GM10266 (cell line): ENCODE measurements at regions not wholly inside any gene's neighbourhood (a gene's known extent, or its start where the extent isn't known, plus 50 kb on each side); places are given as distances from the start of the nearest gene placed in this dataset.

ENCODE experiments used
- DNase-seq: peaks from one replicate; pipeline ENCODE4 v3.0.0; 2012; ENCODE audit errors: extremely low spot score
- TF ChIP-seq, protein P1 (sequence below): IDR thresholded peaks from 2 replicates; pipeline ENCODE4 v1.5.1; 2012; ENCODE audit warnings: mild to moderate bottlenecking, low read depth; ENCODE audit not compliant: control insufficient read depth, insufficient read depth; ENCODE audit errors: missing control alignments

DNA sequence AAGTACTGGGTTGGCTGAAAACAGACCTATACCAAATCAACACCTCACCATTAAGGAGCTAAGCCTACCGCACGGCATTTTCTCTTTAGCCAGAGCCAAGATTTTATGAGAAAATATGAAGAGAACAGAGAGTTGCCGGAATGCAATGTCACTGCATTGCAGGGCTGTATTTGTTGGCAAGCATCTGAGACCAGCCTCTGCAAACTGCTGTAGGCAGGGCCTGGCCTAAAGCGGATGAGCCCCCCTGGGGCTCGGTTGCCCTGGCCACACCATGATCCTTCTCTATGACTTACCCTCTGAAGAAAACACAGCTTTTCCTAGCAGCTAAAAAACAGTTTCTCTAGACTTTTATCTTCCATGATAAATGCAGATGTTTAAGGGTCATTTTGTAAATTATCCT lies 120.5 kb upstream of the SORBS2 start:
- TF ChIP-seq, protein P1, sequence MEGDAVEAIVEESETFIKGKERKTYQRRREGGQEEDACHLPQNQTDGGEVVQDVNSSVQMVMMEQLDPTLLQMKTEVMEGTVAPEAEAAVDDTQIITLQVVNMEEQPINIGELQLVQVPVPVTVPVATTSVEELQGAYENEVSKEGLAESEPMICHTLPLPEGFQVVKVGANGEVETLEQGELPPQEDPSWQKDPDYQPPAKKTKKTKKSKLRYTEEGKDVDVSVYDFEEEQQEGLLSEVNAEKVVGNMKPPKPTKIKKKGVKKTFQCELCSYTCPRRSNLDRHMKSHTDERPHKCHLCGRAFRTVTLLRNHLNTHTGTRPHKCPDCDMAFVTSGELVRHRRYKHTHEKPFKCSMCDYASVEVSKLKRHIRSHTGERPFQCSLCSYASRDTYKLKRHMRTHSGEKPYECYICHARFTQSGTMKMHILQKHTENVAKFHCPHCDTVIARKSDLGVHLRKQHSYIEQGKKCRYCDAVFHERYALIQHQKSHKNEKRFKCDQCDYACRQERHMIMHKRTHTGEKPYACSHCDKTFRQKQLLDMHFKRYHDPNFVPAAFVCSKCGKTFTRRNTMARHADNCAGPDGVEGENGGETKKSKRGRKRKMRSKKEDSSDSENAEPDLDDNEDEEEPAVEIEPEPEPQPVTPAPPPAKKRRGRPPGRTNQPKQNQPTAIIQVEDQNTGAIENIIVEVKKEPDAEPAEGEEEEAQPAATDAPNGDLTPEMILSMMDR, result no peak
- DNase-seq, result no peak

DNA sequence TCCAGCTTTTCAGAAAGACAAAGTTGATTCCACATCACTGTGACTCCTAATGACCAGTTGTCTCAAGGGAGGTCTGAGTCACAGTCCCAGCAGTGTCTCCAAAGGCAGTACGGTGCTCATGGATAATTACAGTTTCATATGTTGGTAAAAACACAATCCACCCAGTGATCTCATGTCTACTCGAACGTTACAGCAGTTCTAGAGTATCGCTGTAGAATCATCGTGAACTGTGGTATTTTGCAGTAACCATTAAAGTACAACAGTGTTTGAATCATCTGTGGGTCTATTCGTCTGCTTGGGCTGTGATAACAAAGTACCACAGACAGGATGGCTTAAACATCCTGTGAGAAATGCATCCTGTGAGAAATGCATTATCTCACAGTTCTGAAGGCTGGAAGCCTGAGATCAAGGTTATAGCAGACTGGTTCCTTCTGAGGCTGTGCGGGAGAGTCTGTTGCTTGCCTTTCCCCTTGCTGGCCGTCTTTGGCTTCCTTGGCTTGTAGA lies 121.1 kb upstream of the SORBS2 start:
- no peak for DNase-seq
- TF ChIP-seq, protein P1, result no peak

DNA sequence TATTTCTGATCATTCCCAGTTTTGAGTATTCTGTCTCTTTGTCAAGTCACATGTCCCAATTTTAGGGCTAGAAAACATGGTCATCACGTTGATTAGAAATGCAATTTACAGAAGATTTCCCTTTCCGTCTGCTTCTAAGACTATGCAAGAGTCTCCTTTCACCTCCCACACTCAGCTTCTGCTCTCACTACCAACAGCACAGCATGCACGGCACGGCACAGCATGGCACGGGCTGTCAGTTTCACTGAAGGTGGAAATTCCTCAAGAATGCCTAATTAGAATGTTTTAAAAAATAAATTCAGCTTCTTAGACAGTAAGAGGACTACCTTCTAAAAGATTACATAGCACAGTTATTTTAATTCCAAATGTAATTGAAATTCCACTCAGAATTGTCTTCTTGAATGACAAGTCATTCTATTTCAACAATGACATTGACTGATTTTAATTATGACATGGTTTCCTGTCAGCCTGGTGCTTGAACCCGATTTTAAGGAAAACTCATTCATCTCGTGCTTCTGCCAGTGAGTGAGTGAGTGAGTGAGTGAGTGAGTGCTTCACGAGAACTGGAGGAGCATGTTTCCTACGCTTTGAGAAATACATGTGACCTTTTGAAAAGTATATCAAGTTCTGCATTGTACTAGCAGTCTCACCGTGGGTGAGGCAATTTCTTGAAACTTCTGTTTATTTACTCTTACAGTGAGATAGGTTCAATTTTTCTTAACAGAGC lies 124.8 kb upstream of the SORBS2 start:
- no peak for DNase-seq

DNA sequence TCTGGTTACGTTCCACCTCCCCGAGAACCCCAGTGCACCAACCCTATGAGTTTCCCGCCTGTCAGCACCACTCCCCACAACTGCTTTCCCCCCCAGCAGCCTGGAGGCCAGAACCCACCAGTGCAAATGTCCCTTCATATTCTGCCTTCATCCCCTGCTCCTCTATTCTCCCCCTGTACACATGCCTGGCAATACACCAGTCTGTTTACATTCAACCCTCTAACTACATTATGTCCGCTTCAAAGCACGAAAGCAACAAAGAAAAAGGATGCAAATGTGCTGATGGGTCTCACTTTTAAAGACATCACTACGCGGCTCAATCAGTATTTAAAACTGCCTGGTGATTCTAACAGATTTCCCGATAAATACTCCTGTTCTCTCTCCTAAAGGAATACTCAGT lies 126.7 kb upstream of the SORBS2 start:
- TF ChIP-seq, protein P1, result no peak
- DNase-seq, result no peak

More for the DNA sequence above, 124.8 kb upstream of the SORBS2 start:
- TF ChIP-seq, protein P1, result no peak

DNA sequence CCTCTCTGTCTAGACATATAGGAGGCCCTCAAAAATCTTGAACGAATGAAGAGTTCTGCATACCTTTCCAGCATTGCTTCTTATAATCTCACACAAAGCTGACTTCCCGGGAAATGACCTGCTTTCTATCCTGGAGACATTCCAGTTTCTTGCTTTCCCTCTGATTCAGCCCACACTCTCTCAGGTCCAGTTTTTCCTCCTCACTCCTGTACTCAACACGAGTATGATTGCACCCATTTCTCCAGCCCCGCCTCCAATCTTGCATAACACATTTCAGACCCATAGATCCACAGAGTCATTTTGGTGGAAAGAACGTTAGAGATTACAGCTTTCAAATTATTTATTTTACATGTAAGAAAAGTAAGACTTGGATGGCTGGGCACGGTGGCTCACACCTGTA lies 127.5 kb upstream of the TLR3 start:
- TF ChIP-seq, protein P1, result no peak

DNA sequence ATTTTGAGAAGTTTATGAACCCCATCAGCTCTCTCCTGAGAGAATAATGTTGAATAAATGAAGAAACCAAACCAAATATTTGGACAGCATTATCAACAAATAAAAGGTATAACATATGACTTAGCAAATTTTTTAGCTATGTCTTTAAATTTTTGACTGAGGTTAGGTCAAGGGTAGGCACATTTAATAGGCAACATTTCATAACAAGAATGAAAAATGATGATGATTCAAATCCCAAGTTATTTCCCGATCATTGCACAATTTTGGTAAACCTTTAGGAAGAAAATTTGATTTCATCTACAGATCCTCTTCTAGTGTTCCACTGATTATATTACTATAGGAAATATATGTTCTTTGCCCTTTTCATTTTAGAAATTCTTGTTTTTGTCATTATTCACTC lies 123.7 kb upstream of the TLR3 start:
- TF ChIP-seq, protein P1, result no peak
- no peak for DNase-seq

More for the DNA sequence above, 127.5 kb upstream of the TLR3 start:
- no peak for DNase-seq

DNA sequence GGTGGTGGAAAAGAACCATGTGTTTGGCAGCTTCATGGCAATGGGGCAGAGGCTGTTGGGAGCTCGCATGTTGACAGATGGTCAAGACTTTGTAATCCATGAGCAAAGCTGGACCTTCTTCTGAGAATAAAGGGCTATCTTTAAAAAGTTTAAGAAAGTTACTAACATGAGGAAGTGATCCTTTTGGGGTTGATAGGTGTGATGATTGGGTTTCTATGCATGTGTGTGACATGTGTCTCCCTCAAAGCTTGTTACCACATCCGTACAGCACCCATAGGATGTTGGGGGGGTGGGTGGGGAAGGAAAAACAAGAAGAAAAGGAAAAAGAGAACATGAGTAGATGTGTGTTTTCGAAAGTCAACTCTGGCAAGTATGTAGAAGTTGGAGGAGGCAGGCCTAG lies 123.0 kb upstream of the TLR3 start:
- DNase-seq, result no peak
- TF ChIP-seq, protein P1, result no peak
